Fibroblast of lung (primary cell): ENCODE measurements at regions not wholly inside any gene's neighbourhood (a gene's known extent, or its start where the extent isn't known, plus 50 kb on each side); places are given as distances from the start of the nearest gene placed in this dataset.
A peak's percentile ranks its signal among the peaks of the same experiment; 100 is the strongest.
"Not testable (repeated sequence)": the region's sequence is repeated elsewhere in the genome, so short reads cannot be mapped to it uniquely, and the experiment has no call there.

Experiments
- DNase-seq, 2 donors: peaks; one replicate each; pipeline versions ENCODE4 v3.0.0 to v3.0.0-alpha.2; 2010; ENCODE audit warnings: low read depth in 2 of 2
- H2AFZ ChIP-seq: 2 replicates; pipeline ENCODE4 v1.5.1; 2012; ENCODE audit warnings: low read length, control low read depth, inconsistent platforms
- H3K27ac ChIP-seq: 2 replicates; pipeline ENCODE4 v1.5.1; 2011; ENCODE audit warnings: low read length, control low read depth; ENCODE audit not compliant: insufficient read depth
- H3K27me3 ChIP-seq: 2 replicates; pipeline ENCODE4 v1.5.1; 2011; ENCODE audit warnings: mild to moderate bottlenecking, low read length; ENCODE audit not compliant: control insufficient read depth, insufficient read depth
- H3K36me3 ChIP-seq: 2 replicates; pipeline ENCODE4 v1.5.1; 2011; ENCODE audit warnings: low read length; ENCODE audit not compliant: control insufficient read depth, insufficient read depth
- H3K4me1 ChIP-seq: 2 replicates; pipeline ENCODE4 v1.5.1; 2011; ENCODE audit warnings: low read length; ENCODE audit not compliant: control insufficient read depth, insufficient read depth; ENCODE audit errors: extremely low read depth
- H3K4me2 ChIP-seq: 2 replicates; pipeline ENCODE4 v1.5.1; 2011; ENCODE audit warnings: low read length, control low read depth; ENCODE audit not compliant: insufficient read depth; ENCODE audit errors: extremely low read depth
- H3K4me3 ChIP-seq, 4 experiments: fragments of 200-600 bp in 1 of 4; sonication (generic) in 1 of 4; replicated peaks in 1 of 4; 2 replicates each; pipeline ENCODE4 v1.5.1; 2011 to 2016; ENCODE audit warnings: low read length in 4 of 4, low read depth in 3 of 4, mild to moderate bottlenecking in 3 of 4, control low read depth in 2 of 4, inconsistent platforms in 1 of 4, mixed read lengths in 1 of 4; ENCODE audit not compliant: insufficient read depth in 1 of 4; ENCODE audit errors: control extremely low read depth in 1 of 4
- H3K79me2 ChIP-seq: 2 replicates; pipeline ENCODE4 v1.5.1; 2012; ENCODE audit warnings: mild to moderate bottlenecking, low read length, inconsistent platforms; ENCODE audit not compliant: control insufficient read depth, insufficient read depth
- H3K9ac ChIP-seq: 2 replicates; pipeline ENCODE4 v1.5.1; 2011; ENCODE audit warnings: mild to moderate bottlenecking, low read length, control low read depth; ENCODE audit not compliant: insufficient read depth
- H3K9me3 ChIP-seq: 2 replicates; pipeline ENCODE4 v1.5.1; 2012; ENCODE audit warnings: low read depth, low read length; ENCODE audit not compliant: control insufficient read depth, insufficient read depth
- H4K20me1 ChIP-seq: 2 replicates; pipeline ENCODE4 v1.5.1; 2011; ENCODE audit warnings: low read length; ENCODE audit not compliant: control insufficient read depth, insufficient read depth; ENCODE audit errors: extremely low read depth
- EZH2 ChIP-seq: IDR thresholded peaks from 2 replicates; pipeline ENCODE4 v1.5.1; 2012; ENCODE audit warnings: low read length, control low read depth, mild to moderate bottlenecking; ENCODE audit errors: missing control alignments
- TF ChIP-seq, protein P1 (sequence below), 2 donors: IDR thresholded peaks in 1 of 2; conservative IDR thresholded peaks in 1 of 2; 1 replicate in 1 of 2; 2 replicates in 1 of 2; pipeline ENCODE4 v1.5.1; 2011 to 2012; ENCODE audit warnings: low read length in 2 of 2, control low read depth in 1 of 2, inconsistent platforms in 1 of 2, low read depth in 1 of 2, mild to moderate bottlenecking in 1 of 2

DNA sequence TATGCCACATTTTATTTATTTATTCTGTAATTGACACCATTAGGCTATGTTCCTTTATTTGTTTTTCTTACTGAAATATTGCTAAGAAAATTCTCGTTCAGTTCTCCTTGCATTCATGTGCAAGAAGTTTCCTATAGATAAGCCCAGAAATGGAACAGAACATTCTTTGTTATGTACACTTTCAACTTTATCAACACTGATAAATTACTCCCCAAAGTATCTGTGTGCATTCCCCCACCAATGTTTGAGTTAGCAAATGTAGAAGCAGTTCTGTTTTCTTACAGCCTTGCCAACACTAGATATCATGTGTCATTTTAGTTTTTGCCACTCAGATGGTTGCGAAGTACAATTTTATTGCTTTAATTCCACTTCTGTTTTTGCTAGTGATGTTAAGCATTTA is 166.4 kb upstream of the NPY2R start:
- no peak overlapping the region for H3K4me2 ChIP-seq
- H4K20me1 ChIP-seq = no peaks in the 10 kb centered on the region
- no peaks in the 10 kb centered on the region for H3K9me3 ChIP-seq
- H3K36me3 ChIP-seq = no peaks in the 10 kb centered on the region
- H2AFZ ChIP-seq = no peak overlapping the region
- DNase-seq = peak in 1 of 2 donors; percentile 46
- TF ChIP-seq, protein P1, sequence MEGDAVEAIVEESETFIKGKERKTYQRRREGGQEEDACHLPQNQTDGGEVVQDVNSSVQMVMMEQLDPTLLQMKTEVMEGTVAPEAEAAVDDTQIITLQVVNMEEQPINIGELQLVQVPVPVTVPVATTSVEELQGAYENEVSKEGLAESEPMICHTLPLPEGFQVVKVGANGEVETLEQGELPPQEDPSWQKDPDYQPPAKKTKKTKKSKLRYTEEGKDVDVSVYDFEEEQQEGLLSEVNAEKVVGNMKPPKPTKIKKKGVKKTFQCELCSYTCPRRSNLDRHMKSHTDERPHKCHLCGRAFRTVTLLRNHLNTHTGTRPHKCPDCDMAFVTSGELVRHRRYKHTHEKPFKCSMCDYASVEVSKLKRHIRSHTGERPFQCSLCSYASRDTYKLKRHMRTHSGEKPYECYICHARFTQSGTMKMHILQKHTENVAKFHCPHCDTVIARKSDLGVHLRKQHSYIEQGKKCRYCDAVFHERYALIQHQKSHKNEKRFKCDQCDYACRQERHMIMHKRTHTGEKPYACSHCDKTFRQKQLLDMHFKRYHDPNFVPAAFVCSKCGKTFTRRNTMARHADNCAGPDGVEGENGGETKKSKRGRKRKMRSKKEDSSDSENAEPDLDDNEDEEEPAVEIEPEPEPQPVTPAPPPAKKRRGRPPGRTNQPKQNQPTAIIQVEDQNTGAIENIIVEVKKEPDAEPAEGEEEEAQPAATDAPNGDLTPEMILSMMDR (conservative IDR thresholded peaks at IDR 0.05 in 1 of 2, IDR thresholded peaks at IDR 0.05 in 1 of 2; ENCODE audit: low read depth in 1 of 2, low read length in 2 of 2) = no peak
- TF ChIP-seq EZH2 = no peak
- H3K9ac ChIP-seq = no peak overlapping the region
- no peaks in the 10 kb centered on the region for H3K27me3 ChIP-seq
- H3K79me2 ChIP-seq = no peaks in the 10 kb centered on the region
- no peaks in the 10 kb centered on the region for H3K4me1 ChIP-seq
- H3K27ac ChIP-seq = no peak overlapping the region
- no peak overlapping the region for H3K4me3 ChIP-seq

GRCh38 chr4:155044251-155044650 is 164.2 kb upstream of the NPY2R start:
- H3K79me2 ChIP-seq, H4K20me1 ChIP-seq, H3K4me2 ChIP-seq, H3K4me3 ChIP-seq, H3K27me3 ChIP-seq, DNase-seq, H3K9ac ChIP-seq, H3K36me3 ChIP-seq, H3K4me1 ChIP-seq, H3K27ac ChIP-seq, H3K9me3 ChIP-seq, H2AFZ ChIP-seq: not testable (repeated sequence)

DNA sequence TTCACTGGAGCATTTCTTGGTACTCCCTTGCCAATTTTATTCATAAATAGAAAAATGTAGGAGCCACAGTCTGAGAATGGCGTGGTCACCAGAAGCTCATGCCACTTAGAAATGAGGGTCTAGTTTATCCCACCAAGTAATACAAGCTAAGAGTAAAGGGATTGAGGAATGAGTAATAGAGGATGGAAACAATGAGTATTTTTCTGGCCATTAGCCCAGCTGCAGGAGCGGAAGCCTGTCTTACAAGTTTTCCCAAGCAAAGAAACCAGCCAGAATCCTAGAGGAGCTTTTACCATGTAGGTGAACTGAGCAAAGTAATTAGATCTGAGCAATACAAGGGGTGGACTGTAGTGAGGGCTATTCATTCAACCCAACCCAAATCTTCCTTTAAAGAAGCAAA is 160.7 kb upstream of the NPY2R start:
- Histone ChIP-seq H3K4me1 (no peaks in the 10 kb centered on the region), H3K9ac (no peak overlapping the region), H3K27me3 (no peaks in the 10 kb centered on the region), H3K4me2 (no peak overlapping the region), H4K20me1 (no peaks in the 10 kb centered on the region), H3K9me3 (no peaks in the 10 kb centered on the region), H3K36me3 (no peaks in the 10 kb centered on the region), H3K4me3 (no peak overlapping the region), H3K27ac (no peak overlapping the region), H3K79me2 (no peaks in the 10 kb centered on the region), H2AFZ (no peak overlapping the region)
- peak; percentile 38 to 74 for DNase-seq
- TF ChIP-seq, protein P1 (conservative IDR thresholded peaks at IDR 0.05 in 1 of 2, IDR thresholded peaks at IDR 0.05 in 1 of 2; ENCODE audit: low read depth in 1 of 2, low read length in 2 of 2) = no peak
- no peak for TF ChIP-seq EZH2

GRCh38 chr4:155054042-155054441 is 154.4 kb upstream of the NPY2R start:
- H3K27ac ChIP-seq, H3K27me3 ChIP-seq, H3K9ac ChIP-seq, H3K9me3 ChIP-seq, H3K4me1 ChIP-seq, H3K4me3 ChIP-seq, H3K4me2 ChIP-seq, H3K36me3 ChIP-seq, H3K79me2 ChIP-seq, H2AFZ ChIP-seq, DNase-seq, H4K20me1 ChIP-seq: not testable (repeated sequence)
